ENCODE measurements at regions not wholly inside any gene's neighbourhood (a gene's known extent, or its start where the extent isn't known, plus 50 kb on each side); places are given as distances from the start of the nearest gene placed in this dataset.
"Not testable (repeated sequence)": the region's sequence is repeated elsewhere in the genome, so short reads cannot be mapped to it uniquely, and the experiment has no call there.

DNA sequence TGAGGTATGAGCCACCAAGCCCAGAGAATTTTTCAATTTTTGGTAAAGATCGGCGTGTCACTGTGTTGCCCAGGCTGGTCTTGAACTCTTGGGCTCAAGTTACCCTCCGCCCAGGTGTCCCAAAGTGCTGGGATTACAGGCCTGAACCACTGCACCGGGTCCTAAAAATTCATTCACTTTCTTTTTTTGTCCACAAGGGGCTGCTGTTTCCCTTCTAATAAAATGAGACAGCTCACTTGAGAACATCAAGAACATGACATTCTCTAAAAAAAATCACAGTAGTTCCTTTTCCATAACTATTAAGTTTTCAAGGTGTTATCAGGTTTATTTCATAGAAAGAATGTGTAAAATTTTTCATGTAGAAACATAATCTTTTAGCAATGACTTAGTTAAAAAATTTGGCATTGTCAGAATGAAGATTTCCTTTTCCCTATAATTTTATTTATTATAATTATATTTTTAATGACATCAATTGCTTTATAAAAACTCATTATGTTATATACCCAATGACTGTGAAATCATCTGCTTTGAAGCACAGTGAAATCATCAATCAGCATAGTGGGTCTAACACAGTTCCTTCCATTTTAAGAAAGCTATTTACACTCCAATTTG, 1723.8 kb upstream of the DEFB115 start:
- DNase-seq (ENCODE audit: low read depth): not testable (repeated sequence)

DNA sequence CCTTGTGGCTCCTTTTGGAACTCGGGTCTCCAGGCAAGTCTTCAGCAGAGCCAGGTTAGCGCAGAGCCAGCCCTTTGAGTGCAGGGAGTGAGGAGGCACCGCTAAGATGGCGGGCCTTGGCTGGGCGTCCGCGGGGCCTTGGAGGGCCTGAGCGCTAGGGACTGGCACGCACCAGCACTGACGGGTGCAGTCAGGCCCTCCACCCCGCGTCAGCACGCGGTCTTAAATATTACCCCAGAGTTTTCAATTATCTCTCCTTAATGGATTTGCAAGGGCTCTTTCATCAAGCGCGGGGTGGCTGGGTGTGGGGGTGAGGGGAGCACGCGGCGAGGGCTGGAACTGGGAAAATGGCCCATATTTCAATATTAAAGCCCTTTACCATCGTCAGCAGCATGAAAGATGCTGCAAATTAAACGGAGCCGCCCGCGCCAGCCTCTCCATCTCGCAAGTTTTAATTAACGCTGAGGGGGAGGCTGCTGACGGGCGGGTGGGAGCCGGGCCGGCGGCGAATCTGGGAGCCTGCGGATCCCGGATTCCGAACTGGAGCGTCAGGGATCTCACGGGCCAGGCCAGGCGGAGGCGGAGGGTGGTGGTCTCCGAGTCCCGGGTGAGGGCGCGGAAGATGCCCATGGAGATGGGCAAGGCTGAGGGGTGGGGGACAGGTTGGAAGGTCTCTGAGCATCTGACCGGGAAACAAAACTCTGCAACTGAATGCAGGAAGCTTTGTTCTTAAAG, 1690.4 kb upstream of the DEFB115 start:
- DNase-seq (ENCODE audit: low read depth): not testable (repeated sequence)

GRCh38 chr20:29567671-29568070, 1689.8 kb upstream of the DEFB115 start:
- DNase-seq (ENCODE audit: low read depth): not testable (repeated sequence)

- DNase-seq (ENCODE audit: low read depth): not testable (repeated sequence)
Measured at GRCh38 chr20:29570126-29570525, 1687.3 kb upstream of the DEFB115 start.

- not testable (repeated sequence) for DNase-seq (ENCODE audit: low read depth)
Measured at GRCh38 chr20:29589530-29589929, 1667.9 kb upstream of the DEFB115 start.

- DNase-seq (ENCODE audit: low read depth): not testable (repeated sequence)
Measured at GRCh38 chr20:29604163-29604562, 1653.3 kb upstream of the DEFB115 start.

DNA sequence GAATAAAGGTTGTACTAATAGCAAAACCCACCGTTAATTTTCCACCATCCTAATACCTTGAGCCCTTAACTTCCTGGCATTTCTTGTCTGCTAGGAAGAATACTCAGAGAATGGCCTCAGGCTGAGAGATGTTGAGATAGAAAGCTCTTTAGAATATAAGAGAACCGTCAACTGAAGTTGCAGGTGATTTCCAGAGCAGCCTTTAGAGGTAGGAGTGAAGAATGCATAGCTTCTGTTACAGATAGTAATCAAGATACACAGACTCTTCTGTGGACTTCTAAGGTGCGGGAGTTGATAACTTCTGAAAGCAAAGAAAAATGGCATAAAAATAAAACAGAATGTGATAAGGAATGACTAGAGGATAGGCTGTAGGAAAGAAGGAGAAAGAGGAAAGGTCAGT, 1651.3 kb upstream of the DEFB115 start:
- DNase-seq (ENCODE audit: low read depth): not testable (repeated sequence)

DNA sequence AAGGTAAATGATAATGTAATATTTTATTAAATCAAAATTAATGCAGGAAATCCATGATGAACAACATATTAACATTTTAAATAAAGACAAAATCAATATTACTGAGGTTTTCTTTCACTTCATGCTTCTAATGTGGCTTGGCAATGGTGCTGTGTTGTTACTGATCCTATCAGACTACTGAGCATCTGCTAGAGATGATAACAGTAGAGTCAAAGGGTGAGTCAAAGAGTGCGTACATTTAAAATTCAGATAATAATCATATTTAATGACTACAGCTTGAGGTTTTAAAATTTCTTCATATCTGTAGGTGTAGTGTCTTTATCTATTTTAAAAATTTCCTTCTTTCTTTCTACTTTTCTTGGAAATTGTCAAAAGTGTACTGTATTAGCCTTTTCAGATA, 1628.1 kb upstream of the DEFB115 start:
- not testable (repeated sequence) for DNase-seq (ENCODE audit: low read depth)
